IPS-18c (cell line): ENCODE measurements at regions not wholly inside any gene's neighbourhood (a gene's known extent, or its start where the extent isn't known, plus 50 kb on each side); places are given as distances from the start of the nearest gene placed in this dataset.
"Not testable (repeated sequence)": the region's sequence is repeated elsewhere in the genome, so short reads cannot be mapped to it uniquely, and the experiment has no call there.

Experiments
- H3K4me3 ChIP-seq: 2 replicates; pipeline ENCODE4 v1.7.0; 2013; ENCODE audit warnings: low read depth, mild to moderate bottlenecking, low read length, moderate library complexity; ENCODE audit not compliant: insufficient read depth
- H3K9me3 ChIP-seq: one replicate; pipeline ENCODE4 v1.6.1; 2013; ENCODE audit warnings: mild to moderate bottlenecking, low read length, moderate library complexity; ENCODE audit not compliant: control insufficient read depth, insufficient read depth

DNA sequence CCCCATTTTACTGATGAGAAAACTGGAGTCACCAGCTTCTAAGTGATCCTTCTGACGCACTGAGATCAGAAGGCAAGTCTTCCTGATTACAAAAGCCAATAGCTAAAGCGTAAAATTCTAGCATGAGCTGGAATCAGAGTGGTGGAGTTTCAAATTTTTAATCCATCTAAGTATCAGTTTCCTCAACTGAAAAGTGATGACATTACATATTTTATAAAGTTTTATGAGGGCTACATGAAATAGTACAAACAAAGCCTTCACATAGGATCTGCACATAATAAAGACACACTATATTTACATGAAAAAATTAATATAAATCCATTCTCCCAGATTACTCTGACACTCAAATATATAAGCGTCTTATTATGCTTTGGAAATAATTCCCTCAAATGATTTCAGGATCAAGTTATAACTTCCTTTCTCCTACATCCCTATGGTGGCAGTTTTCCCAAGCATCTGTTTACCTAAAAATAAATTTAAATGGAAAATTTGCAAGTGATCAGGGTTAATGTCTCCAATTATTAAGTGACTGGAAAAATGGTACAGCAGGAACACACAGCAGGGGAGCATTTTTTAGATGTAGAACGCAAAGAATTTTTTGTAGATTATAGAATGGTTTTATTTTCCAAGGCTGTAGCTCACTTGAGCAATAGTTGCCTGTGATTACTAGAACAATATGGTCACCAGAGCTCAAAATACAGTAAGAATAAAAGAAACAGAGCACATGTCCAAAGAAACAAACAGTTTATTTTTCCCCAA is 490.4 kb upstream of the C1orf87 start:
- no peak overlapping the region for H3K4me3 ChIP-seq
- no peaks in the 10 kb centered on the region for H3K9me3 ChIP-seq

DNA sequence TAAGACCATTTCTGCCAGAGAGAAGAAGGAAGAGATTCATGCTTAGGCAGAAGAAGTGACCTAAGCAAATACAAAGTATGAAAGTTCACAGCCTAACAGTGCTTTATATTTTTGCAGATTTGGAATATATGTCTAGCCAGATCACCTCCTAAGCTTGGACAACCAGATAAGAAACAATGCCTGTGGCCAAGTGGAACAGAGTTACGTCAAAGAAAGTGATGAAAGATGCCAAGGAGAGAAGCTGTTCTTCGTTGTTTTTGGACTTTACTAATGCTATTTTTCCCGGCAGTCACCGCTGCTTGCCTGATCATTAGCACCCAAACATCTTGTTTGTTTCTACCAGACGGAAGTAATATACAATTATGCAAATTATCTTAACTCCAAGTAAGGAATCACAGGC is 489.2 kb upstream of the C1orf87 start:
- no peaks in the 10 kb centered on the region for H3K9me3 ChIP-seq
- no peak overlapping the region for H3K4me3 ChIP-seq

- Histone ChIP-seq H3K9me3 (no peaks in the 10 kb centered on the region), H3K4me3 (no peak overlapping the region)
Observed at GRCh38 chr1:60560701-60561100, 487.1 kb upstream of the C1orf87 start.

DNA sequence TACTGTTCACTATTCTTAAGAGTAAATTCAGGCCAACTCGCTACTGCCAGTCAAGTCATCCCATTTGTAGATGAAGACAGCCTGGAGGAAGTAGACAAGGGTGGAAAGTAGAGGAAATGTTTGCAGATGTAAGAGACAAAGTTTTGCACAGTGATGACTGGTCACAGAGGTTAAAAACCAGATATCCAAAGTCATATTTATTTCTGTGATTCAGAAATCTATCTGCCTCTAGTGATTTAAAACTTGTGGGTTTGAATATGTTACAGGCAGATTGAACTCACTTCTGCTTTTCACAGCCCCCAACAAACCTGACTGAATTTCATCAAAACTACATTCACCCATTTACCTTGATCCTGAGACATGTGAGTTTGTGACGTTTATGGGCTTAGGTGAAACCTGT is 484.7 kb upstream of the C1orf87 start:
- H3K9me3 ChIP-seq = no peaks in the 10 kb centered on the region
- H3K4me3 ChIP-seq = no peak overlapping the region

DNA sequence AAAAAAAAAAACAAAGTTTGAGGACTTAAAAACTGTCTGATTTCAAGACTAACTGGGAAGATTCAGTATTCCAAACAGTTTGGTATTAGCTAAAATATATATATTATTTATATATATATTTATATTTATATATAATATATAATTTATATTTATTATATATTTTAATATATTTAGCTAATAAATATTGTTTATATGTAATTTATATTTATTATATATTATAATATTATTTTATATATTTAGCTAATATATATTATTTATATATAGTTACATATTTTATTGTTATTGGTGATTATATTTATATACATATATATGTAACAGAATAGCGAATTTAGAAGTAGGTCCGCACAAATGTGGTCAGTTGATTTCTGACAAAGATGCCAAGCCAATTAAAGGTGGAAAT is 480.2 kb upstream of the C1orf87 start:
- no peaks in the 10 kb centered on the region for H3K9me3 ChIP-seq

GRCh38 chr1:60547821-60548220 is 474.3 kb upstream of the C1orf87 start:
- Histone ChIP-seq H3K4me3 (no peak overlapping the region), H3K9me3 (no peaks in the 10 kb centered on the region)

More for the DNA sequence above, 480.2 kb upstream of the C1orf87 start:
- H3K4me3 ChIP-seq = no peak overlapping the region

DNA sequence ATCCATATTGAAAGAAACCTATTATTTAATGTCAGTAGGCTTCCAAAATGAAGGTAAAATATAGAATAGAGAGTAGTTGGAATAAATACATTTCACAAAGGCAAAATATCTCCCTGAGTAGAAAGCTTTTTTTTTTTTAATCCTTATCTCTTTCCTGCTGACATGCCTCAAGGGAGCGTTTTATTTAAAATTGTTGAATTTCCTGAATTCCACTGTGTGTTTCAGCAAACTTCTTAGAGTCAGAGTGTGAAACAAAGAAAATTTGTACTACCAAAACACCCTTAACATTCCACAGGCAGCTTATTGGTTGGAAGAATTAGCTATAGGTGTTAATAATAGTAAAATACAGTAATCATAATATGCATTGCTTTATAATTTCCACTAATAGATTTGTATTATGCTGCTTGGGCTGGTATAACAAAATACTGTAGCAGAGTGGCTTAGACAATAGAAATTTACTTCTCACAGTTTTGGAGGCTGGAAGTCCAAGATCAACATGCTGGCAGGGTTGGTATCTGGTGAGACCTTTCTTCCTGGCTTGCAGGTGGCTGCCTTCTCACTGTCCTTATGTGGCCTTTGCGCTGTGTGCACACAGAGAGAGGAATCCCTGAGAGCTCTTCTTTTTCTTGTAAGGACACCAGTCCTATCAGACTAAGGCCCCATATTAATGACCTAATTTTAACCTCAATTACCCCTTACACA is 468.4 kb upstream of the C1orf87 start:
- Histone ChIP-seq H3K9me3 (no peaks in the 10 kb centered on the region), H3K4me3 (no peak overlapping the region)

DNA sequence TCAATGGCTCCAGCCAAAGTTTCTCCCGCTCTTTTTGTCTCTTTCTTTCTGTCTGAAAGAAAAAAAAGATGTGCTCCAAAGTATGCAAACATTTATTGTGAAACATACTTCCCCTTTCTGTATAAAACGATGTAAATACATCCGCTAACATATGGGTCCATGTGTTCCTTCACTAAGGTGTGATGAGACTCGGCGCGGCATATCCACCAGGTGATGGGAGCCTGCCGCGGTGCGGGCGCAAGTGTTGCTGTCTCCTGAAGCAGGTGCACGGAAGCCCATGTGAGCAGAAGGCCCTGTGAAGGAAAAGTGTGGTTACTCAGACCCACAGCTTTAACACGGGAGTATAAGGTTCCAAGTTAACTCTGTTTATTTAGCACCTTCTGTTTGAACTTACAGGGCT is 466.6 kb upstream of the C1orf87 start:
- Histone ChIP-seq H3K9me3 (no peaks in the 10 kb centered on the region), H3K4me3 (no peak overlapping the region)

DNA sequence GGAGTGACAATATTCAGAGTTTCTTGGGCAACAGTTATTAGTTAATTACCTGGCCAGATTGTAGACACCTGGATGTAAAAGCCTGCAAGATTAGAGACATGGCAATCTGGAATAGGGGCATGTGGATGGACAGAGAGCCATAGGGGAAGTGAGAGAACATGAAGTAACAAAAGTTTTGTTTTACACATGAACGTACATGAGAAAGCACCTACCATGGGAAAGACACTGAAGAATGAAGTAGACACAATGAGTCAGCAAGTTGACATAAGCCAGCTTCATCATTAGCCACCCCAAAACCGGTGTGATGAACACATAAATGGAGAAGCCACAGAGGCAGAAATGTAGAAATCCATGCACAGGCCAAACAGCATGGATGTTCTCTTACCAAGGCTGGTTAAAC is 462.1 kb upstream of the C1orf87 start:
- no peak overlapping the region for H3K4me3 ChIP-seq
- H3K9me3 ChIP-seq = no peaks in the 10 kb centered on the region

DNA sequence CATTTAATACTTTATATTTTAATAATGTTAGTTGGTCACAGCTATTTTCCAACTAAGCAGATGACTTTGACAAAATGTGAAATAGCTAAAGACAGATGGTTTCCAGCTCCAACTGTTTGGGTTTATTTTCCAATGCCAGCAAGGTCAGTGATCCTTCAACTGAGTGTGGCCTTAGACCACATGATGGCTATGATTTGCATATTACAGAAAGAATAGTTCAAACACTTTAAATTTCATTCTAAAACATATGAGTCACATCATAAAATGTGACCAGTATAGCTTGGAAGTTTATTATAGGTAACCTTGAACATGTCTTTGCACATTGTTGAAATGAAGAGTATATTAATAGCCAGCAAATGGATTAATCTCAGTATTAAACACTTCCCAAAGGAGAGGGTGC is 454.0 kb upstream of the C1orf87 start:
- Histone ChIP-seq H3K4me3 (no peak overlapping the region), H3K9me3 (no peaks in the 10 kb centered on the region)

DNA sequence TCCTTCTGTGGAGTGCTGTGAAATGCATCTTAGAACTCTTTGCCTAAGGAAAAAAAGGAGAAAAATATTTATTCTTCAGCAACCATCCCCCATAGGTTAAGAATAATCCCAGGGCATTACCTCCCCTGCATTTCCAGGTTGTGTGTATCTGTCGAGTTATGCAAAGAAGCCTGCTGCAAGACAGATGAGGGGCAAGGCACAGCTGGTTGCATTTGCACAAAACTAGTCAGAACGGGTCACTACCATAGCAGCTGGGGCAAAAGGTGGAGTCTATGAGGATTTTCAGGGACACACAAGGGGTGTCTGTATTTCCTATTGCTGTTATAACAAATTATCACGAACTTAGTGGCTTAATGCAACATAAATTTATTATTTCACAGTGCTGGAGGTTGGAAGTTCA is 443.4 kb upstream of the C1orf87 start:
- Histone ChIP-seq H3K4me3 (no peak overlapping the region), H3K9me3 (no peaks in the 10 kb centered on the region)

DNA sequence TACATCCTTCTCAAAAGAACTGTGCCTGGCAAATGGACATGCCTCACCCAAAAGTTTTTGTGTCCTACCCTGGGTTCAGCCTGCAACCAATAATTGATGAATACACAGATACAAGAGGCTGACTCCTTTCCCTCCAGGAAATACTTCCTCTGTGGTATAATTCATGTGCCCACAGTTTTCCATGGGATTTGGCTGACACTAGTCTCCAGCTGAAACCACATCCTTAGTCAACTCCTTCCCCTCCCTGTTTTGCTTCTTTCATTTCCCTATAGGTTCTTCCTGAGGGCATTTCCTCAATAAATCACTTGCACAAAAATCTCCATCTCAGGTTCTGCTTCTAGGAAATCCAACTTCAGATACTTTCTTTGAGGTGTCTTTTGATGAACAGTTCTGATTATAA is 436.6 kb upstream of the C1orf87 start:
- Histone ChIP-seq H3K4me3 (no peak overlapping the region), H3K9me3 (no peaks in the 10 kb centered on the region)

DNA sequence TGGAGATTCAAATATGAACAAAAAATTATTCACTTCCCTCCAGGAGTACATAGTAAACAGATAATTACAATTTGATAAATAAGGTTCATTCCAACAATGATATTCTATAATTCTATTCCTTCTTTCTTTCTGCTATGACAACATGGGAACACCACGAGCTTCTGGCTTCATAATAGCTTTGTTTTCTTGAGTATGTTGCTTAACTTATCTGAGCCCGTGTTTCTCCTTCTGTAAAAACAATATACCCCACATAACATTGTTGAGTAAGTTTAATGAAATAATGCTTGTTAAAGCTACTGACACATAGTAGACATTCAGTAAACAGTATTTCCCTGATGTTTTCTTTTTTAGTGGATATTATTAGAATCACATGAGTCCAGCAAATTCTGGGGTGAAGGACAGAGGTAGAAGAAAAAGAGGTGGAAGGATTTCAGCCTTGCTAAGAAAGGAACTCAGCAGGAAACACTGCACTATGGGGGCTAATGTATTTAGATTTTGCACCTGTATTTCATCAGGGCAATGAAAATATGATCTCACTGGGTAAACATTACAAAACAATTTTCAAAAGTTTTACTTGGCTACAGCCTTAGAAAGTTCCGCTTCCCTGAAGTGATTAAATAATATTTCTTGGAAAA is 430.8 kb upstream of the C1orf87 start:
- no peak overlapping the region for H3K4me3 ChIP-seq
- H3K9me3 ChIP-seq = no peaks in the 10 kb centered on the region

DNA sequence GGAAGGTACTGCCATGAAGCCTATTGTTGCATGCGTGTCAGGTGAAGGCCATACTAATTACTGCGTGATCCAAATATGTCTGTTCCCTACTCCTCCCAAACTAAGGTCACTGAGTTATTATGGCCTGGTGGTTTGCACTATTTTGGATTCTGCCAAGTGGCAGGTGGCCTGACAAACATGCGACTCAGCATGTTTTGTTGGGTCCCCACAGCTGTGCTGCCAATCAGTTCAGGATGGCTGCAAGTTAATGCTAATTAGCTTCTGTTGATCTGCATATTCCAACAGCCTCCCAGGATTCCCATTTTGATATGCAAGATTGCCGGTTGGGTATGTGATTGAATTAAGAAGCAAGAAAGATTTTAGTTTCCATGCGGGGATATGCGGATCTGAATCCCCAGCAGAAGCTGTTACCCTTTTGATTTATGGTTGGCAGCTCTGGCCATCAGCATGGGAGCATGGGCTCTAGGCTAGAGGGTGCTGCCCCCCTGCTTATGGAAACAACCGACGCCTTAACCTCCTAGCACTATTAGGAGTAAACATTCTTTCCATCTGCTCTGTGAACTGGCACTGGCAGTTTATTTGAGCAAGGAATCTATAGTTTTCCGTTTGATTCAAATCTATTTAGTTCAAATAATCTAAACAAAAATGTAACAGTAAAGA is 429.8 kb upstream of the C1orf87 start:
- Histone ChIP-seq H3K4me3 (no peak overlapping the region), H3K9me3 (no peaks in the 10 kb centered on the region)

DNA sequence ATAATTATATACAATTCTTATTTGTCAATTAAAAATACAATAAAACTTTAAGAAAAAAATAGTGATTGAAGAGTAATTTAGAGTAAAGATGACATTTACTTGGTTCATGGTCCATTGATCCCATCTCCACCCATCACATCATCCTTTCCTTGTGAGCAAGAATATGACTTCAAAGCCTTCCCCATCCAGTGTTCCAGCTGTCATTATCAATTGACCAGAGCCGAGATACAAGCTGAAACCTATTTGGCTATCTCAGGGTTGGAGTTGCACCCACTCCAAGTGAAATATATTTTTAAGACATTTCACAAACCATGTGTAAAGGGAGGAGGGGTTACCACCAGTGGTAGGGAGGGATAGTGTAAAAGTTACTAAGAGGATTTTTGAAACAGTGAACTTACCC is 428.9 kb upstream of the C1orf87 start:
- Histone ChIP-seq H3K9me3 (no peaks in the 10 kb centered on the region), H3K4me3 (no peak overlapping the region)

DNA sequence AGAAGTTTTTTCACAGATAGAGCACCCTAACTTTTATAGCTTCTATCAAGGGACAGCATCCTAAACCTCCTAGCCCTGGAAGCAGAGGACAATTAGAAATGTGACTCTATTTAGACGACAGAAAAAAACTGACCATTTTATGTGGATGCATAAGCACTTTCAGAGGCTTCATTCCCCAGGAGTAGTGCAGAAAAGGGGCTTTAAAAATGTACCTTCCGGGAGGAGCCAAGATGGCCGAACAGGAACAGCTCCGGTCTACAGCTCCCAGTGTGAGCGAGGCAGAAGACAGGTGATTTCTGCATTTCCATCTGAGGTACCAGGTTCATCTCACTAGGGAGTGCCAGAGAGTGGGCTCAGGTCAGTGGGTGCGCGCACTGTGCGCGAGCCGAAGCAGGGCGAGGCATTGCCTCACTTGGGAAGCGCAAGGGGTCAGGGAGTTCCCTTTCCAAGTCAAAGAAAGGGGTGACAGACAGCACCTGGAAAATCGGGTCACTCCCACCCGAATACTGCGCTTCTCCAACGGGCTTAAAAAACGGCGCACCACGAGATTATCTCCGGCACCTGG is 416.4 kb upstream of the C1orf87 start:
- peak overlapping the region; percentile 20 for H3K4me3 ChIP-seq
- H3K9me3 ChIP-seq = not testable (repeated sequence)

DNA sequence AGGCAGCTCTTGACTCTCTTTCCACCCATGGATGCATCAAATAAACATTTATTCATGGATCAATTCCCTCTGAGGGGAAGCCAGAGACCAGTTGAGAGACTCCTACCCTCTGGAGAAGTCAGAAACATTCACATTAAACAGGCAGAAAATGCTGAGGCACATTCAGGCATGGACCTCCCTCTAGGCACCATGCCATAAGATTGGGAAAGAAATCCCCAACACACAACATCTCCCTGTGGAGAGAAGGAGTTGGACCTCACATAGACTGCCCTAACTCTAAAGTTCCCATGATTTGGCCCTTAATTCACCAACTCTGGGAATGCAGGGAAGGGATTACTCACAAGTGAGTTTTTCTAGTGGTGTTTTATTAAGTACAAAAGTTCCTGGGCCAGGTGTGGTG is 415.3 kb upstream of the C1orf87 start:
- H3K9me3 ChIP-seq = peaks cover 3% of the 10 kb centered on the region
- no peak overlapping the region for H3K4me3 ChIP-seq
